ENCODE measurements at regions not wholly inside any gene's neighbourhood (a gene's known extent, or its start where the extent isn't known, plus 50 kb on each side); places are given as distances from the start of the nearest gene placed in this dataset.

- 78 to 90% (median 84%) methylated on average over 2 of the region's 2 CpGs for WGBS, 3 donors
- DNase-seq (no peak), ATAC-seq (no peak)
- H3K9me3 ChIP-seq = no peaks in the 10 kb centered on the region
- no peaks in the 10 kb centered on the region for H3K27me3 ChIP-seq (ENCODE audit: insufficient read depth in 3 of 3, low read length in 2 of 3)
- no peaks in the 10 kb centered on the region for H3K4me1 ChIP-seq
- TF ChIP-seq CTCF (IDR thresholded peaks at IDR 0.05) = no peak
- intact Hi-C loops (cut with DNase I) = no loop called here
- H3K27ac ChIP-seq = no peak overlapping the region
- no peaks in the 10 kb centered on the region for H3K36me3 ChIP-seq (ENCODE audit: insufficient read depth in 1 of 2, low read depth in 1 of 2)
- H3K4me3 ChIP-seq = no peak overlapping the region
These were observed 207.6 kb upstream of the NSMCE3 start for GRCh38 chr15:29477256-29477655.

- Histone ChIP-seq H3K27me3 (ENCODE audit: insufficient read depth in 3 of 3, low read length in 2 of 3) (no peaks in the 10 kb centered on the region), H3K9me3 (no peaks in the 10 kb centered on the region), H3K4me3 (no peak overlapping the region), H3K4me1 (no peaks in the 10 kb centered on the region), H3K27ac (no peak overlapping the region), H3K36me3 (ENCODE audit: insufficient read depth in 1 of 2, low read depth in 1 of 2) (no peaks in the 10 kb centered on the region)
- intact Hi-C loops (cut with DNase I) = no loop called here
- ATAC-seq (no peak), DNase-seq (no peak)
- TF ChIP-seq CTCF (IDR thresholded peaks at IDR 0.05) = no peak
- WGBS, 3 donors = 84 to 88% (median 86%) methylated on average over 17 of the region's 17 CpGs
These were observed 207.0 kb upstream of the NSMCE3 start for GRCh38 chr15:29476503-29477080.

GRCh38 chr15:29475096-29475495 lies 205.5 kb upstream of the NSMCE3 start:
- Histone ChIP-seq H3K27me3 (ENCODE audit: insufficient read depth in 3 of 3, low read length in 2 of 3) (no peaks in the 10 kb centered on the region), H3K27ac (no peak overlapping the region), H3K9me3 (no peaks in the 10 kb centered on the region), H3K36me3 (ENCODE audit: insufficient read depth in 1 of 2, low read depth in 1 of 2) (no peaks in the 10 kb centered on the region), H3K4me3 (no peak overlapping the region), H3K4me1 (no peaks in the 10 kb centered on the region)
- intact Hi-C loops (cut with DNase I) = no loop called here
- TF ChIP-seq CTCF (IDR thresholded peaks at IDR 0.05) = no peak
- DNase-seq (no peak), ATAC-seq (no peak)
- WGBS, 3 donors = 88 to 93% (median 88%) methylated on average over 10 of the region's 10 CpGs

- 82 to 91% (median 89%) methylated on average over 17 of the region's 17 CpGs for WGBS, 3 donors
- H3K9me3 ChIP-seq = no peaks in the 10 kb centered on the region
- no peak for DNase-seq
- no peaks in the 10 kb centered on the region for H3K36me3 ChIP-seq (ENCODE audit: insufficient read depth in 1 of 2, low read depth in 1 of 2)
- no peak overlapping the region for H3K4me3 ChIP-seq
- TF ChIP-seq CTCF (IDR thresholded peaks at IDR 0.05) = no peak
- intact Hi-C loops (cut with DNase I) = no loop called here
- H3K27me3 ChIP-seq (ENCODE audit: insufficient read depth in 3 of 3, low read length in 2 of 3) = no peaks in the 10 kb centered on the region
- H3K27ac ChIP-seq = no peak overlapping the region
- H3K4me1 ChIP-seq = no peaks in the 10 kb centered on the region
- no peak for ATAC-seq
These were observed 204.0 kb upstream of the NSMCE3 start for GRCh38 chr15:29473621-29474105.

GRCh38 chr15:29472901-29473445 lies 203.4 kb upstream of the NSMCE3 start:
- ATAC-seq = no peak
- no peaks in the 10 kb centered on the region for H3K36me3 ChIP-seq (ENCODE audit: insufficient read depth in 1 of 2, low read depth in 1 of 2)
- H3K27me3 ChIP-seq (ENCODE audit: insufficient read depth in 3 of 3, low read length in 2 of 3) = no peaks in the 10 kb centered on the region
- 58 to 63% (median 60%) methylated on average over 4 of the region's 4 CpGs for WGBS, 3 donors
- TF ChIP-seq CTCF (IDR thresholded peaks at IDR 0.05) = no peak
- H3K27ac ChIP-seq = no peak overlapping the region
- no peaks in the 10 kb centered on the region for H3K4me1 ChIP-seq
- no peak for DNase-seq
- no peaks in the 10 kb centered on the region for H3K9me3 ChIP-seq
- no peak overlapping the region for H3K4me3 ChIP-seq
- intact Hi-C loops (cut with DNase I) = no loop called here
